Panc1 (cell line): ENCODE measurements at regions not wholly inside any gene's neighbourhood (a gene's known extent, or its start where the extent isn't known, plus 50 kb on each side); places are given as distances from the start of the nearest gene placed in this dataset.

Experiments
- CTCF ChIP-seq: fragments of 450-650 bp; IDR thresholded peaks from 2 replicates; pipeline ENCODE4 v1.5.1; 2017; ENCODE audit warnings: mild to moderate bottlenecking
- POLR2AphosphoS5 ChIP-seq: IDR thresholded peaks from 2 replicates; pipeline ENCODE4 v1.6.1; 2012; ENCODE audit warnings: mild to moderate bottlenecking, low read depth, low read length, moderate library complexity
- REST ChIP-seq, 2 experiments: IDR thresholded peaks; 2 replicates each; pipeline ENCODE4 v1.6.1; 2011 to 2012; ENCODE audit warnings: low read depth in 2 of 2, control low read depth in 1 of 2, low read length in 1 of 2, mild to moderate bottlenecking in 1 of 2, moderate library complexity in 1 of 2; ENCODE audit not compliant: insufficient read depth in 1 of 2
- SIN3A ChIP-seq: IDR thresholded peaks from 2 replicates; pipeline ENCODE4 v1.6.1; 2012; ENCODE audit warnings: low read depth, mild to moderate bottlenecking, low read length, moderate library complexity, borderline replicate concordance; ENCODE audit not compliant: insufficient read depth

GRCh38 chr4:132395561-132395960, 753.5 kb upstream of the PCDH10 start:
- TF ChIP-seq CTCF (no peak), SIN3A (no peak), POLR2AphosphoS5 (no peak), REST (IDR thresholded peaks at IDR 0.05; ENCODE audit: insufficient read depth in 1 of 2, low read depth in 2 of 2, low read length in 1 of 2) (no peak)
